ENCODE measurements at regions not wholly inside any gene's neighbourhood (a gene's known extent, or its start where the extent isn't known, plus 50 kb on each side); places are given as distances from the start of the nearest gene placed in this dataset.

DNA sequence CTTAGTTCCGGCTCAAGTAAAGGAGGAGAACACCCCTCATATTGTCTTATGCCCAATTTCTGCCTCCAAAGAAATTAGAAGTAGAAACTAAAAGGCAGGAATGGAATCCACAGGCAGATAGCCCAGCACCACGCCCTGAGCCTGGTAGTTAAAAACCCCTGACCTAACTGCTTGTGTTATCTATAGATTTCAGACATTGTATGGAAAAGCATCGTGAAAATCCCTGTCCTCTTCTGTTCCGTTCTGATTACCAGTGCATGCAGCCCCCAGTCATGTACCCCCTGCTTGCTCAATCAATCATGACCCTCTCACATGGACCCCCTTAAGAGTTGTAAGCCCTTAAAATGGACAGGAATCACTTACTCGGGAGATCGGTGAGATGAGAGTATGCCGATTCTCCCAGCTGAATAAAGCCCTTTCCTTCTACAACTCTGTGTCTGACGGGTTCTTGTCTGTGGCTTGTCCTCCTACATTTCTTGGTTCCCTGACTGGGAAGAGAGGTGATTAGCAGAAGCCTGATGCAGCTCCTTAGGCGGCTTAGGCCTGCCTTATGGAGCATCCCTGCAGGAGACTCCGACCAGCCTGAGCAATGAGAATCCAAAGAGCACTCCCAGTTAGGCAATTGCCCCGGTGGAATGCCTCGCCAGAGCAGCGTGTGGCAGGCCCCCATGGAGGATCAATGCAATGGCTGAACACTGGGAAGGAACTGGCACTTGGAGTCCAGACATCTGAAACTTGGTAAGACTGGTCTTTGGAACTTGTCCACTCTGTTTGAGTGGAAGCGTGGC is 362.6 kb upstream of the TCF4 start:
- H3K9me3 ChIP-seq (ENCODE audit: control insufficient read depth, low read depth, low read length): no peaks in the 10 kb centered on the region
- no peak overlapping the region for H3K23ac ChIP-seq (ENCODE audit: insufficient read length, low read depth, low read length)
- H3K4ac ChIP-seq (ENCODE audit: low read depth, low read length): no peak overlapping the region
- no peak overlapping the region for H3K56ac ChIP-seq (ENCODE audit: insufficient read length, low read depth, low read length)
- no peak overlapping the region for H3K18ac ChIP-seq (ENCODE audit: insufficient read length, low read depth, low read length)
- H3K9me3 Mint-ChIP-seq: peaks cover 3 to 5% of the 10 kb centered on the region in 2 experiments; a peak in 3 of 5 replicates
- no peak overlapping the region for H2BK120ac ChIP-seq (ENCODE audit: low read depth, low read length, poor library complexity, severe bottlenecking)
- no peak overlapping the region for H4K91ac ChIP-seq (ENCODE audit: insufficient read length, low read depth, low read length)
- no peak overlapping the region for H2BK15ac ChIP-seq (ENCODE audit: low read depth, low read length)
- no peaks in the 10 kb centered on the region for H3K23me2 ChIP-seq (ENCODE audit: insufficient read length, low read depth, low read length, poor library complexity, severe bottlenecking)
- H3K9ac ChIP-seq (ENCODE audit: extremely low read depth, insufficient read length, low read length): no peak overlapping the region
- H3K4me2 ChIP-seq (ENCODE audit: insufficient read depth, insufficient read length, low read length): no peak overlapping the region
- no peak overlapping the region for H3T11ph ChIP-seq (ENCODE audit: low read length)
- no peak overlapping the region for H3K14ac ChIP-seq (ENCODE audit: insufficient read depth, low read length)
- no peak overlapping the region for H3K27ac Mint-ChIP-seq
- TF ChIP-seq, protein P1, sequence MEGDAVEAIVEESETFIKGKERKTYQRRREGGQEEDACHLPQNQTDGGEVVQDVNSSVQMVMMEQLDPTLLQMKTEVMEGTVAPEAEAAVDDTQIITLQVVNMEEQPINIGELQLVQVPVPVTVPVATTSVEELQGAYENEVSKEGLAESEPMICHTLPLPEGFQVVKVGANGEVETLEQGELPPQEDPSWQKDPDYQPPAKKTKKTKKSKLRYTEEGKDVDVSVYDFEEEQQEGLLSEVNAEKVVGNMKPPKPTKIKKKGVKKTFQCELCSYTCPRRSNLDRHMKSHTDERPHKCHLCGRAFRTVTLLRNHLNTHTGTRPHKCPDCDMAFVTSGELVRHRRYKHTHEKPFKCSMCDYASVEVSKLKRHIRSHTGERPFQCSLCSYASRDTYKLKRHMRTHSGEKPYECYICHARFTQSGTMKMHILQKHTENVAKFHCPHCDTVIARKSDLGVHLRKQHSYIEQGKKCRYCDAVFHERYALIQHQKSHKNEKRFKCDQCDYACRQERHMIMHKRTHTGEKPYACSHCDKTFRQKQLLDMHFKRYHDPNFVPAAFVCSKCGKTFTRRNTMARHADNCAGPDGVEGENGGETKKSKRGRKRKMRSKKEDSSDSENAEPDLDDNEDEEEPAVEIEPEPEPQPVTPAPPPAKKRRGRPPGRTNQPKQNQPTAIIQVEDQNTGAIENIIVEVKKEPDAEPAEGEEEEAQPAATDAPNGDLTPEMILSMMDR (conservative IDR thresholded peaks at IDR 0.05): no peak
- H2BK5ac ChIP-seq (ENCODE audit: insufficient read length, low read length): no peak overlapping the region
- H3K27ac ChIP-seq (ENCODE audit: insufficient read length, low read depth, low read length): no peak overlapping the region
- no peak overlapping the region for H3K4me3 Mint-ChIP-seq
- H3K79me2 ChIP-seq (ENCODE audit: insufficient read depth, low read length): no peaks in the 10 kb centered on the region
- DNase-seq: no peak
- no CpG with 5 or more reads among the region's 14 CpGs for WGBS (ENCODE audit: extremely low coverage, insufficient read length, low lambda C conversion rate)
- H3K36me3 Mint-ChIP-seq (ENCODE audit: insufficient read depth in 1 of 3, low read depth in 3 of 3): peaks cover 0 to 2% (median 0%) of the 10 kb centered on the region in 3 experiments; a peak in 2 of 7 replicates
- no peaks in the 10 kb centered on the region for H3K27me3 ChIP-seq (ENCODE audit: insufficient read depth, low read length)
- no peaks in the 10 kb centered on the region for H4K20me1 ChIP-seq (ENCODE audit: control insufficient read depth, insufficient read depth, insufficient read length)
- H3K4me1 Mint-ChIP-seq: peaks cover 0 to 8% of the 10 kb centered on the region in 2 experiments; a peak in 3 of 4 replicates
- no peak overlapping the region for H2BK20ac ChIP-seq (ENCODE audit: low read depth, low read length, poor library complexity, severe bottlenecking)
- no peak overlapping the region for H4K5ac ChIP-seq (ENCODE audit: insufficient read length, low read depth, low read length)
- no peak overlapping the region for H2AK5ac ChIP-seq (ENCODE audit: insufficient read length, low read length)
- peaks cover 3% of the 10 kb centered on the region; the same call in 1 of the 2 replicates for H3K27me3 Mint-ChIP-seq (ENCODE audit: low read depth)
- H2AFZ ChIP-seq (ENCODE audit: low read length): no peak overlapping the region
- H4K8ac ChIP-seq (replicated peaks; ENCODE audit: insufficient read length, low read depth, low read length): no peak overlapping the region
- H3K79me1 ChIP-seq (ENCODE audit: insufficient read depth, low read depth, low read length, poor library complexity, severe bottlenecking): no peaks in the 10 kb centered on the region
- H2BK12ac ChIP-seq (ENCODE audit: insufficient read length, low read depth, low read length): no peak overlapping the region
- no peaks in the 10 kb centered on the region for H3K4me1 ChIP-seq (ENCODE audit: insufficient read depth, low read length)
